Esophagus muscularis mucosa (tissue), 4 donors: ENCODE measurements at regions not wholly inside any gene's neighbourhood (a gene's known extent, or its start where the extent isn't known, plus 50 kb on each side); places are given as distances from the start of the nearest gene placed in this dataset.
"Not testable (repeated sequence)": the region's sequence is repeated elsewhere in the genome, so short reads cannot be mapped to it uniquely, and the experiment has no call there.

Source experiments
- DNase-seq: peaks from one replicate; pipeline ENCODE4 v3.0.0-alpha.2; 2017; ENCODE audit errors: extremely low spot score
- H3K27ac ChIP-seq, 4 donors: fragments of 200-600 bp; sonication (generic); replicated peaks in 1 of 4; 1 replicate in 3 of 4; 2 replicates in 1 of 4; pipeline ENCODE4 v1.5.1; 2016 to 2019; ENCODE audit warnings: mild to moderate bottlenecking in 1 of 4
- H3K27me3 ChIP-seq, 4 donors: fragments of 200-600 bp; sonication (generic); one replicate each; pipeline versions ENCODE4 v1.5.1 to v1.6.0; 2016 to 2019
- H3K36me3 ChIP-seq, 4 donors: fragments of 200-600 bp; sonication (generic); one replicate each; pipeline ENCODE4 v1.5.1; 2016 to 2019
- H3K4me1 ChIP-seq, 4 donors: fragments of 200-600 bp; sonication (generic); one replicate each; pipeline ENCODE4 v1.5.1; 2016 to 2019
- H3K4me3 ChIP-seq, 4 donors: fragments of 200-600 bp; sonication (generic); 1 replicate in 2 of 4; 2 replicates in 2 of 4; pipeline ENCODE4 v1.5.1; 2016 to 2019; ENCODE audit warnings: mild to moderate bottlenecking in 4 of 4, moderate library complexity in 1 of 4
- H3K9me3 ChIP-seq, 4 donors: fragments of 200-600 bp; sonication (generic); 1 replicate in 3 of 4; 2 replicates in 1 of 4; pipeline ENCODE4 v1.5.1; 2016 to 2019
- CTCF ChIP-seq, 3 experiments: fragments of 200-600 bp in 2 of 3; fragments of 450-650 bp in 1 of 3; sonication (generic) in 2 of 3; IDR thresholded peaks; one replicate each; pipeline ENCODE4 v1.5.1; 2017 to 2019; ENCODE audit warnings: antibody characterized with exemption in 3 of 3, mild to moderate bottlenecking in 2 of 3, moderate library complexity in 1 of 3
- EP300 ChIP-seq: sonication (generic); formaldehyde crosslinking; IDR thresholded peaks from one replicate; pipeline ENCODE4 v1.6.1; 2017; ENCODE audit warnings: antibody characterized with exemption
- POLR2A ChIP-seq: fragments of 450-650 bp; IDR thresholded peaks from one replicate; pipeline ENCODE4 v1.6.1; 2017; ENCODE audit warnings: antibody characterized with exemption, moderate library complexity, mild to moderate bottlenecking, low read depth
- POLR2AphosphoS5 ChIP-seq, 2 donors: sonication (generic); formaldehyde crosslinking; IDR thresholded peaks; one replicate each; pipeline ENCODE4 v1.6.1; 2017; ENCODE audit warnings: antibody characterized with exemption in 2 of 2
- WGBS: methylation state at CpG from one replicate; pipeline ENCODE4 v1.1.5; 2018; 5-methylcytosine and 5-hydroxymethylcytosine counted together
- intact Hi-C: fragments of 100-400 bp; cut with DNase I; formaldehyde crosslinking; loops from one replicate; pipeline ENCODE4 v1.15.1; 2023

GRCh38 chr1:196148367-196148970 is 459.8 kb downstream of the KCNT2 start:
- H3K36me3 ChIP-seq: no peaks in the 10 kb centered on the region
- no peak overlapping the region for H3K4me3 ChIP-seq
- no peaks in the 10 kb centered on the region for H3K27me3 ChIP-seq
- no peaks in the 10 kb centered on the region for H3K4me1 ChIP-seq
- no peak for DNase-seq
- TF ChIP-seq EP300: no peak
- TF ChIP-seq POLR2AphosphoS5 (IDR thresholded peaks at IDR 0.05): no peak
- peak; percentile 33 to 65 (median 62) for TF ChIP-seq CTCF (IDR thresholded peaks at IDR 0.05)
- TF ChIP-seq POLR2A: no peak
- no peak overlapping the region for H3K27ac ChIP-seq
- intact Hi-C loops: loop anchor here (5.0 kb wide), 1 partner anchor 514 kb away; no protein-coding TSS in a partner anchor
- WGBS: 45% methylated on average over 3 of the region's 3 CpGs
- H3K9me3 ChIP-seq: no peaks in the 10 kb centered on the region

- H3K27me3 ChIP-seq: no peaks in the 10 kb centered on the region
- no peak overlapping the region for H3K4me3 ChIP-seq
- intact Hi-C loops: loop anchor here (5.0 kb wide), 1 partner anchor 515 kb away; no protein-coding TSS in a partner anchor
- WGBS: 82% methylated on average over 2 of the region's 2 CpGs
- TF ChIP-seq CTCF (IDR thresholded peaks at IDR 0.05): no peak
- no peak for TF ChIP-seq EP300
- TF ChIP-seq POLR2AphosphoS5 (IDR thresholded peaks at IDR 0.05): no peak
- TF ChIP-seq POLR2A: no peak
- no peak for DNase-seq
- H3K36me3 ChIP-seq: no peaks in the 10 kb centered on the region
- no peaks in the 10 kb centered on the region for H3K9me3 ChIP-seq
- no peak overlapping the region for H3K27ac ChIP-seq
- no peaks in the 10 kb centered on the region for H3K4me1 ChIP-seq
These were observed 460.7 kb downstream of the KCNT2 start for GRCh38 chr1:196147530-196147929.

- H3K36me3 ChIP-seq, H3K27me3 ChIP-seq, H3K27ac ChIP-seq, H3K4me1 ChIP-seq, DNase-seq, H3K9me3 ChIP-seq, H3K4me3 ChIP-seq: not testable (repeated sequence)
- intact Hi-C loops: loop anchor here (5.0 kb wide), 1 partner anchor 517 kb away; no protein-coding TSS in a partner anchor
- 95% methylated on average over 5 of the region's 5 CpGs for WGBS
These were observed 463.1 kb downstream of the KCNT2 start for GRCh38 chr1:196145151-196145550.

- Histone ChIP-seq H3K9me3 (no peaks in the 10 kb centered on the region), H3K36me3 (no peaks in the 10 kb centered on the region), H3K4me3 (no peak overlapping the region), H3K27me3 (no peaks in the 10 kb centered on the region), H3K27ac (no peak overlapping the region), H3K4me1 (no peaks in the 10 kb centered on the region)
- TF ChIP-seq POLR2A (no peak), POLR2AphosphoS5 (IDR thresholded peaks at IDR 0.05) (no peak), CTCF (IDR thresholded peaks at IDR 0.05) (no peak), EP300 (no peak)
- intact Hi-C loops: no loop called here
- DNase-seq: no peak
- 55% methylated on average over 1 of the region's 1 CpG for WGBS
These were observed 463.7 kb downstream of the KCNT2 start for GRCh38 chr1:196144588-196144987.

- Histone ChIP-seq H3K9me3 (no peaks in the 10 kb centered on the region), H3K4me1 (no peaks in the 10 kb centered on the region), H3K4me3 (no peak overlapping the region), H3K27ac (no peak overlapping the region), H3K27me3 (no peaks in the 10 kb centered on the region), H3K36me3 (no peaks in the 10 kb centered on the region)
- DNase-seq: no peak
- no peak for TF ChIP-seq CTCF (IDR thresholded peaks at IDR 0.05)
- TF ChIP-seq EP300: no peak
- TF ChIP-seq POLR2AphosphoS5 (IDR thresholded peaks at IDR 0.05): no peak
- TF ChIP-seq POLR2A: no peak
- WGBS: 61% methylated on average over 8 of the region's 8 CpGs
- intact Hi-C loops: no loop called here
These were observed 464.5 kb downstream of the KCNT2 start for GRCh38 chr1:196143602-196144342.
